HS-27A (cell line): ENCODE measurements at regions not wholly inside any gene's neighbourhood (a gene's known extent, or its start where the extent isn't known, plus 50 kb on each side); places are given as distances from the start of the nearest gene placed in this dataset.

Experiments used
- DNase-seq: peaks from one replicate; pipeline ENCODE4 v3.0.0-alpha.2; 2012; ENCODE audit warnings: low read depth, missing footprints

GRCh38 chr4:144574509-144574908 is 71.4 kb upstream of the HHIP start:
- DNase-seq = no peak

- no peak for DNase-seq
Observed at GRCh38 chr4:144575181-144575580, 70.8 kb upstream of the HHIP start.

- DNase-seq = peak; percentile 67
Observed at GRCh38 chr4:144578681-144579080, 67.3 kb upstream of the HHIP start.

- DNase-seq = peak; percentile 90
Observed at GRCh38 chr4:144579411-144580030, 66.4 kb upstream of the HHIP start.

GRCh38 chr4:144580430-144580829 is 65.5 kb upstream of the HHIP start:
- no peak for DNase-seq

GRCh38 chr4:144582105-144582850 is 63.7 kb upstream of the HHIP start:
- peak; percentile 94 for DNase-seq

GRCh38 chr4:144582975-144583374 is 63.0 kb upstream of the HHIP start:
- DNase-seq = no peak

GRCh38 chr4:144583658-144584057 is 62.3 kb upstream of the HHIP start:
- no peak for DNase-seq

- DNase-seq = no peak
Observed at GRCh38 chr4:144584428-144584827, 61.5 kb upstream of the HHIP start.

- no peak for DNase-seq
Observed at GRCh38 chr4:144589512-144589911, 56.4 kb upstream of the HHIP start.

GRCh38 chr4:144590020-144590419 is 55.9 kb upstream of the HHIP start:
- no peak for DNase-seq

- peak; percentile 63 for DNase-seq
Observed at GRCh38 chr4:144591401-144591800, 54.6 kb upstream of the HHIP start.

- no peak for DNase-seq
Observed at GRCh38 chr4:144592264-144592663, 53.7 kb upstream of the HHIP start.

GRCh38 chr4:144594471-144594986 is 51.4 kb upstream of the HHIP start:
- no peak for DNase-seq

- no peak for DNase-seq
Observed at GRCh38 chr4:144595681-144596080, 50.3 kb upstream of the HHIP start.
